Panc1 (cell line): ENCODE measurements at regions not wholly inside any gene's neighbourhood (a gene's known extent, or its start where the extent isn't known, plus 50 kb on each side); places are given as distances from the start of the nearest gene placed in this dataset.

ENCODE experiments used
- ATAC-seq: fragments of 200-7000 bp; cut with Tn5 transposase; 2 replicates; pipeline ENCODE4 v1.9.1; 2020; ENCODE audit warnings: mild to moderate bottlenecking, moderate library complexity
- BruUV-seq: library from RNA; stranded (reverse); fragments of 400-500 nt; replicated peaks from 2 replicates; lab custom pipeline; 2021; lab: Mats Ljungman, UMichigan
- CTCF ChIA-PET: fragments of 300-600 bp; sonication (Branson Sonifier 250); formaldehyde crosslinking; loops from one replicate; lab custom pipeline; 2022; ENCODE audit warnings: antibody characterized with exemption; lab: Charles Lee
- POLR2A ChIA-PET: fragments of 300-600 bp; sonication (Branson Sonifier 250); formaldehyde crosslinking; loops from one replicate; lab custom pipeline; 2022; ENCODE audit warnings: antibody characterized with exemption; lab: Charles Lee
- DNase-seq: peaks from one replicate; pipeline ENCODE4 v3.0.0-alpha.2; 2010; ENCODE audit warnings: low read depth, low spot score
- H3K27ac ChIP-seq: 2 replicates; pipeline ENCODE4 v1.5.1; 2011; ENCODE audit warnings: mild to moderate bottlenecking, low read length, inconsistent platforms
- H3K27me3 ChIP-seq: fragments of 200-500 bp; sonication (Bioruptor generic); 2 replicates; pipeline ENCODE4 v1.6.0; 2014; ENCODE audit warnings: low read length, inconsistent platforms; ENCODE audit not compliant: control insufficient read depth, insufficient read depth
- H3K36me3 ChIP-seq: fragments of 200-500 bp; sonication (Bioruptor generic); 2 replicates; pipeline ENCODE4 v1.5.1; 2014; ENCODE audit warnings: inconsistent platforms, mild to moderate bottlenecking, low read length, moderate library complexity; ENCODE audit not compliant: control insufficient read depth, insufficient read depth
- H3K4me1 ChIP-seq: 2 replicates; pipeline ENCODE4 v1.5.1; 2011; ENCODE audit warnings: inconsistent platforms, mild to moderate bottlenecking, low read length, moderate library complexity; ENCODE audit not compliant: control insufficient read depth, insufficient read depth
- H3K4me3 ChIP-seq, 2 experiments: 2 replicates each; pipeline ENCODE4 v1.5.1; 2011 to 2012; ENCODE audit warnings: low read depth in 2 of 2, low read length in 2 of 2, mild to moderate bottlenecking in 2 of 2, inconsistent platforms in 1 of 2, moderate library complexity in 1 of 2
- H3K9me3 ChIP-seq: fragments of 200-500 bp; sonication (Bioruptor generic); 2 replicates; pipeline ENCODE4 v1.5.1; 2014; ENCODE audit warnings: low read depth, mild to moderate bottlenecking, inconsistent platforms, low read length, moderate library complexity; ENCODE audit not compliant: control insufficient read depth, insufficient read depth
- CTCF ChIP-seq: fragments of 450-650 bp; IDR thresholded peaks from 2 replicates; pipeline ENCODE4 v1.5.1; 2017; ENCODE audit warnings: mild to moderate bottlenecking
- POLR2AphosphoS5 ChIP-seq: IDR thresholded peaks from 2 replicates; pipeline ENCODE4 v1.6.1; 2012; ENCODE audit warnings: mild to moderate bottlenecking, low read depth, low read length, moderate library complexity
- REST ChIP-seq, 2 experiments: IDR thresholded peaks; 2 replicates each; pipeline ENCODE4 v1.6.1; 2011 to 2012; ENCODE audit warnings: low read depth in 2 of 2, control low read depth in 1 of 2, low read length in 1 of 2, mild to moderate bottlenecking in 1 of 2, moderate library complexity in 1 of 2; ENCODE audit not compliant: insufficient read depth in 1 of 2
- SIN3A ChIP-seq: IDR thresholded peaks from 2 replicates; pipeline ENCODE4 v1.6.1; 2012; ENCODE audit warnings: low read depth, mild to moderate bottlenecking, low read length, moderate library complexity, borderline replicate concordance; ENCODE audit not compliant: insufficient read depth
- TCF7L2 ChIP-seq: IDR thresholded peaks from 2 replicates; pipeline ENCODE4 v1.6.1; 2011; ENCODE audit warnings: mild to moderate bottlenecking, low read depth, low read length, inconsistent platforms
- in situ Hi-C: cut with HindIII; loops from 2 replicates; pipeline ENCODE4 v1.10.0; 2016; ENCODE audit warnings: low sequenced_read_pairs, low pct_unique_long_range_greater_than_20kb
- intact Hi-C: fragments of 100-400 bp; cut with micrococcal nuclease; formaldehyde crosslinking; loops from one replicate; pipeline ENCODE4 v1.10.0; 2022; ENCODE audit not compliant: unreplicated experiment

GRCh38 chr10:44573821-44574220, 188.9 kb upstream of the CXCL12 start:
- no peak overlapping the region for H3K4me3 ChIP-seq
- no peaks in the 10 kb centered on the region for H3K4me1 ChIP-seq
- ChIA-PET POLR2A (no interaction called here), CTCF (no interaction called here)
- no TSS peak for BruUV-seq
- TF ChIP-seq CTCF (no peak), POLR2AphosphoS5 (no peak), SIN3A (no peak), TCF7L2 (no peak), REST (IDR thresholded peaks at IDR 0.05; ENCODE audit: insufficient read depth in 1 of 2, low read depth in 2 of 2, low read length in 1 of 2) (no peak)
- DNase-seq (no peak), ATAC-seq (no peak)
- no peaks in the 10 kb centered on the region for H3K27me3 ChIP-seq
- H3K27ac ChIP-seq = no peak overlapping the region
- H3K9me3 ChIP-seq = no peaks in the 10 kb centered on the region
- intact Hi-C loops = no loop called here
- no peaks in the 10 kb centered on the region for H3K36me3 ChIP-seq
- in situ Hi-C loops = no loop called here

GRCh38 chr10:44574596-44575480, 189.9 kb upstream of the CXCL12 start:
- POLR2A ChIA-PET = no interaction called here
- Histone ChIP-seq H3K4me1 (no peaks in the 10 kb centered on the region), H3K27ac (no peak overlapping the region), H3K27me3 (no peaks in the 10 kb centered on the region), H3K36me3 (no peaks in the 10 kb centered on the region), H3K4me3 (no peak overlapping the region), H3K9me3 (no peaks in the 10 kb centered on the region)
- in situ Hi-C loops = no loop called here
- no TSS peak for BruUV-seq
- ATAC-seq (no peak), DNase-seq (no peak)
- intact Hi-C loops = no loop called here
- TF ChIP-seq TCF7L2 (no peak), SIN3A (no peak)
- CTCF ChIA-PET = no interaction called here
